ENCODE measurements at regions not wholly inside any gene's neighbourhood (a gene's known extent, or its start where the extent isn't known, plus 50 kb on each side); places are given as distances from the start of the nearest gene placed in this dataset.

GRCh38 chr18:24877546-24877945 lies 417.1 kb downstream of the HRH4 start:
- no peak for DNase-seq (ENCODE audit: low spot score)
- no peaks in the 10 kb centered on the region for H3K36me3 ChIP-seq (ENCODE audit: control insufficient read depth in 4 of 4, insufficient read depth in 3 of 4, low read depth in 1 of 4, low read length in 3 of 4)
- no peak overlapping the region for H3K27ac ChIP-seq (ENCODE audit: low read depth in 1 of 2, low read length in 2 of 2)
- no peak overlapping the region for H3K9ac ChIP-seq (ENCODE audit: low read depth in 1 of 2, low read length in 2 of 2)
- H3K27me3 ChIP-seq (ENCODE audit: control insufficient read depth in 4 of 4, insufficient read depth in 4 of 4, low read length in 3 of 4): no peaks in the 10 kb centered on the region
- TF ChIP-seq YY1 (IDR thresholded peaks at IDR 0.05): no peak
- TF ChIP-seq SP1 (IDR thresholded peaks at IDR 0.05): no peak
- no peak for TF ChIP-seq NR2F2 (IDR thresholded peaks at IDR 0.05)
- no peaks in the 10 kb centered on the region for H3K9me3 ChIP-seq (ENCODE audit: control insufficient read depth in 4 of 4, low read length in 3 of 4)
- whole genome bisulfite sequencing: 44% methylated on average over 6 of the region's 6 CpGs
- H3K4me1 ChIP-seq (ENCODE audit: control insufficient read depth in 4 of 4, insufficient read depth in 4 of 4, low read length in 3 of 4): no peaks in the 10 kb centered on the region
- H3K4me3 ChIP-seq (ENCODE audit: low read depth in 1 of 3, low read length in 3 of 3): no peak overlapping the region

GRCh38 chr18:24878289-24878688 lies 417.9 kb downstream of the HRH4 start:
- TF ChIP-seq RAD21 (IDR thresholded peaks at IDR 0.05) (peak; percentile 67 to 76), ATF3 (IDR thresholded peaks at IDR 0.05) (no peak)
- Histone ChIP-seq H3K27ac (ENCODE audit: low read depth in 1 of 2, low read length in 2 of 2) (no peak overlapping the region), H3K9me3 (ENCODE audit: control insufficient read depth in 4 of 4, low read length in 3 of 4) (no peaks in the 10 kb centered on the region), H3K4me3 (ENCODE audit: low read depth in 1 of 3, low read length in 3 of 3) (no peak overlapping the region), H3K9ac (ENCODE audit: low read depth in 1 of 2, low read length in 2 of 2) (no peak overlapping the region), H3K27me3 (ENCODE audit: control insufficient read depth in 4 of 4, insufficient read depth in 4 of 4, low read length in 3 of 4) (no peaks in the 10 kb centered on the region), H3K4me1 (ENCODE audit: control insufficient read depth in 4 of 4, insufficient read depth in 4 of 4, low read length in 3 of 4) (no peaks in the 10 kb centered on the region), H3K36me3 (ENCODE audit: control insufficient read depth in 4 of 4, insufficient read depth in 3 of 4, low read depth in 1 of 4, low read length in 3 of 4) (no peaks in the 10 kb centered on the region)
- 18% methylated on average over 4 of the region's 4 CpGs for WGBS
- DNase-seq (ENCODE audit: low spot score): no peak

DNA sequence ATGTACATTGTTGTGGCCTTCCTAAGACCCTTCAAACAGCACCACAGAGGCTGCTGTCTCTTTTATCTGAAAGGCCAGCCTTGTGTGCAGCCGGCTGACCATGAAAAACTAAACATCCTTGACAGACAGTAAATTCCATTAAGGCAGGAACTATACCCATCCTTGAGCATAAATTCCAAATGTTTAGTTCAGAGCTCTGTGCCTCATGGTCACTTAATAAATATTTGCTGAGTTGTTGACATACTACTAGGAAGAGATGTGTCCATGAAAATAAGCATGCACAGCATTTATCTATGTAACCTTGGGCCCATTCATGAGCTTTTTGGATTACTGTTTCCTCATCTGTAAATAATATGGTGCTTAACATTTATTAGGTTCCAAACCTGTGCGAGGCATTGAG lies 424.8 kb downstream of the HRH4 start:
- H3K36me3 ChIP-seq (ENCODE audit: control insufficient read depth in 4 of 4, insufficient read depth in 3 of 4, low read depth in 1 of 4, low read length in 3 of 4): no peaks in the 10 kb centered on the region
- no peaks in the 10 kb centered on the region for H3K4me1 ChIP-seq (ENCODE audit: control insufficient read depth in 4 of 4, insufficient read depth in 4 of 4, low read length in 3 of 4)
- H3K27ac ChIP-seq (ENCODE audit: low read depth in 1 of 2, low read length in 2 of 2): no peak overlapping the region
- no peaks in the 10 kb centered on the region for H3K27me3 ChIP-seq (ENCODE audit: control insufficient read depth in 4 of 4, insufficient read depth in 4 of 4, low read length in 3 of 4)
- DNase-seq (ENCODE audit: low spot score): no peak
- no peak overlapping the region for H3K4me3 ChIP-seq (ENCODE audit: low read depth in 1 of 3, low read length in 3 of 3)
- TF ChIP-seq GABPA (IDR thresholded peaks at IDR 0.05 in 1 of 2, conservative IDR thresholded peaks at IDR 0.05 in 1 of 2) (no peak), SP1 (IDR thresholded peaks at IDR 0.05) (no peak), FOXA2 (IDR thresholded peaks at IDR 0.05) (no peak), RXRA (IDR thresholded peaks at IDR 0.05) (no peak), FOXA1 (IDR thresholded peaks at IDR 0.05) (no peak), HNF4A (conservative IDR thresholded peaks at IDR 0.05) (no peak), ZBTB33 (IDR thresholded peaks at IDR 0.05) (no peak), HNF4G (IDR thresholded peaks at IDR 0.05) (no peak), ATF3 (IDR thresholded peaks at IDR 0.05) (no peak), NR2F2 (IDR thresholded peaks at IDR 0.05) (no peak), YY1 (IDR thresholded peaks at IDR 0.05) (no peak), RAD21 (IDR thresholded peaks at IDR 0.05) (no peak), MAX (IDR thresholded peaks at IDR 0.05) (no peak), JUND (IDR thresholded peaks at IDR 0.05) (no peak), EGR1 (IDR thresholded peaks at IDR 0.05; ENCODE audit: low read depth in 2 of 2) (no peak), CTCF (IDR thresholded peaks at IDR 0.05; ENCODE audit: low read depth, low read length, missing input control) (no peak)
- TF ChIP-seq, protein P1, sequence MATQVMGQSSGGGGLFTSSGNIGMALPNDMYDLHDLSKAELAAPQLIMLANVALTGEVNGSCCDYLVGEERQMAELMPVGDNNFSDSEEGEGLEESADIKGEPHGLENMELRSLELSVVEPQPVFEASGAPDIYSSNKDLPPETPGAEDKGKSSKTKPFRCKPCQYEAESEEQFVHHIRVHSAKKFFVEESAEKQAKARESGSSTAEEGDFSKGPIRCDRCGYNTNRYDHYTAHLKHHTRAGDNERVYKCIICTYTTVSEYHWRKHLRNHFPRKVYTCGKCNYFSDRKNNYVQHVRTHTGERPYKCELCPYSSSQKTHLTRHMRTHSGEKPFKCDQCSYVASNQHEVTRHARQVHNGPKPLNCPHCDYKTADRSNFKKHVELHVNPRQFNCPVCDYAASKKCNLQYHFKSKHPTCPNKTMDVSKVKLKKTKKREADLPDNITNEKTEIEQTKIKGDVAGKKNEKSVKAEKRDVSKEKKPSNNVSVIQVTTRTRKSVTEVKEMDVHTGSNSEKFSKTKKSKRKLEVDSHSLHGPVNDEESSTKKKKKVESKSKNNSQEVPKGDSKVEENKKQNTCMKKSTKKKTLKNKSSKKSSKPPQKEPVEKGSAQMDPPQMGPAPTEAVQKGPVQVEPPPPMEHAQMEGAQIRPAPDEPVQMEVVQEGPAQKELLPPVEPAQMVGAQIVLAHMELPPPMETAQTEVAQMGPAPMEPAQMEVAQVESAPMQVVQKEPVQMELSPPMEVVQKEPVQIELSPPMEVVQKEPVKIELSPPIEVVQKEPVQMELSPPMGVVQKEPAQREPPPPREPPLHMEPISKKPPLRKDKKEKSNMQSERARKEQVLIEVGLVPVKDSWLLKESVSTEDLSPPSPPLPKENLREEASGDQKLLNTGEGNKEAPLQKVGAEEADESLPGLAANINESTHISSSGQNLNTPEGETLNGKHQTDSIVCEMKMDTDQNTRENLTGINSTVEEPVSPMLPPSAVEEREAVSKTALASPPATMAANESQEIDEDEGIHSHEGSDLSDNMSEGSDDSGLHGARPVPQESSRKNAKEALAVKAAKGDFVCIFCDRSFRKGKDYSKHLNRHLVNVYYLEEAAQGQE (IDR thresholded peaks at IDR 0.05): no peak
- 67% methylated on average over 2 of the region's 2 CpGs for WGBS
- H3K9ac ChIP-seq (ENCODE audit: low read depth in 1 of 2, low read length in 2 of 2): no peak overlapping the region
- H3K9me3 ChIP-seq (ENCODE audit: control insufficient read depth in 4 of 4, low read length in 3 of 4): peaks cover 0 to 2% (median 0%) of the 10 kb centered on the region in 4 donors

All from liver (tissue), 8 donors.